ENCODE measurements at regions not wholly inside any gene's neighbourhood (a gene's known extent, or its start where the extent isn't known, plus 50 kb on each side); places are given as distances from the start of the nearest gene placed in this dataset.

DNA sequence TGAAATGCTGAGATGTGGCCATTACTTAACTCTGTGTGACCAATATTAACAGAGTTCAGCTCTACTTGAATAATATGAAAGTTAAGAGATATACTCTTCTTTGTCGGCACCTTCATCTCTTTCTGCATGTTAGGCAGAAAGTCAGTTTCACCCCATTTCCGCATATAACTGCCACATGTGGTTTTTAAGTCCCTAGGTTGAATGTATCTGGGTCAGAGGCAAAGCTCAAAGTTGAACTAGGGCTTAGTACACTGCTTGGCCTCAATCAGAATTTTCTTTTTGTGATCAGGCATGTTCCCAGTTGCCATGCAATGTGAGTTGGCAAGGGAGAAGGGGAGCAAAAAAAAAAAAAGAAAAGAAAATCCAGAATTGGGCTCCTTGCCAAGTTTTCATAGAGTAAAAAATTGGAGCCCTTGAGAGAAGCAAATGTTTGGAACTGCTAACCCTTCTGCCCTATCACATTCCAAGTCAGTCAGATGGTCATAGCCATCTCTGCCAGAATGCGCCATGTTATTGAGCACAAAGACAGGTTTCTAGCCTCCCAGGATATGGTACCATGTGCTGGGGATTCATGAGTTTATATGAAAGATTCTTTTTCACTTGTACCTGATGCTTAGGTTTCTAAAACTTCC is 251.2 kb upstream of the RORB start:
- DNase-seq (ENCODE audit: low read depth in 2 of 2): no peak
- H3K4me3 ChIP-seq (replicated peaks in 1 of 2; ENCODE audit: low read depth in 2 of 2, low read length in 2 of 2): no peak overlapping the region
- TF ChIP-seq, protein P1, sequence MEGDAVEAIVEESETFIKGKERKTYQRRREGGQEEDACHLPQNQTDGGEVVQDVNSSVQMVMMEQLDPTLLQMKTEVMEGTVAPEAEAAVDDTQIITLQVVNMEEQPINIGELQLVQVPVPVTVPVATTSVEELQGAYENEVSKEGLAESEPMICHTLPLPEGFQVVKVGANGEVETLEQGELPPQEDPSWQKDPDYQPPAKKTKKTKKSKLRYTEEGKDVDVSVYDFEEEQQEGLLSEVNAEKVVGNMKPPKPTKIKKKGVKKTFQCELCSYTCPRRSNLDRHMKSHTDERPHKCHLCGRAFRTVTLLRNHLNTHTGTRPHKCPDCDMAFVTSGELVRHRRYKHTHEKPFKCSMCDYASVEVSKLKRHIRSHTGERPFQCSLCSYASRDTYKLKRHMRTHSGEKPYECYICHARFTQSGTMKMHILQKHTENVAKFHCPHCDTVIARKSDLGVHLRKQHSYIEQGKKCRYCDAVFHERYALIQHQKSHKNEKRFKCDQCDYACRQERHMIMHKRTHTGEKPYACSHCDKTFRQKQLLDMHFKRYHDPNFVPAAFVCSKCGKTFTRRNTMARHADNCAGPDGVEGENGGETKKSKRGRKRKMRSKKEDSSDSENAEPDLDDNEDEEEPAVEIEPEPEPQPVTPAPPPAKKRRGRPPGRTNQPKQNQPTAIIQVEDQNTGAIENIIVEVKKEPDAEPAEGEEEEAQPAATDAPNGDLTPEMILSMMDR (IDR thresholded peaks at IDR 0.05; ENCODE audit: low read depth, low read length): no peak

DNA sequence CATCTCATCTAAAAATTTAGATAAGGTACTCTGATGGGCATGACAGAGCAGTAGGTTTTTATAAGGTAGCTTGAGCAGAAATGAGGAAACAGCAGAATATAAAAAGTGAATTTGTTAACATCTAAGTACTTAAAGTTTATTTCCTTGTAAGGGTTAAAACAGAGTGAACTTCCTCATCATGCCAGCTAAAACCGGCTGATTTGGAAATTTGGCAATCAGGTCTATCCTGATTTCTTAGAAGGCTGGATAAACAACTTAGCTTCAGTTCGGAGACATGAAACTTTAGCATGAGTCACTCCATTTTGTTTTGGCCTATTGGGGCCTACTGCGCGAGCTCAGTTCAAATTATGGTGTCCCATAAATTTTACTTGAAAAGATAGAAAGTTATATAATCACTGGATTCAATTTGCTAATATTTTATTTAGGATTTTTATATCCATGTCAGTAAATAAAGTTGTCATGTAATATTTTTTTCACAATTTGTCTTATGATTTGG is 241.6 kb upstream of the RORB start:
- H3K4me3 ChIP-seq (replicated peaks in 1 of 2; ENCODE audit: low read depth in 2 of 2, low read length in 2 of 2): no peak overlapping the region
- DNase-seq (ENCODE audit: low read depth in 2 of 2): no peak
- TF ChIP-seq, protein P1 (IDR thresholded peaks at IDR 0.05; ENCODE audit: low read depth, low read length): no peak

DNA sequence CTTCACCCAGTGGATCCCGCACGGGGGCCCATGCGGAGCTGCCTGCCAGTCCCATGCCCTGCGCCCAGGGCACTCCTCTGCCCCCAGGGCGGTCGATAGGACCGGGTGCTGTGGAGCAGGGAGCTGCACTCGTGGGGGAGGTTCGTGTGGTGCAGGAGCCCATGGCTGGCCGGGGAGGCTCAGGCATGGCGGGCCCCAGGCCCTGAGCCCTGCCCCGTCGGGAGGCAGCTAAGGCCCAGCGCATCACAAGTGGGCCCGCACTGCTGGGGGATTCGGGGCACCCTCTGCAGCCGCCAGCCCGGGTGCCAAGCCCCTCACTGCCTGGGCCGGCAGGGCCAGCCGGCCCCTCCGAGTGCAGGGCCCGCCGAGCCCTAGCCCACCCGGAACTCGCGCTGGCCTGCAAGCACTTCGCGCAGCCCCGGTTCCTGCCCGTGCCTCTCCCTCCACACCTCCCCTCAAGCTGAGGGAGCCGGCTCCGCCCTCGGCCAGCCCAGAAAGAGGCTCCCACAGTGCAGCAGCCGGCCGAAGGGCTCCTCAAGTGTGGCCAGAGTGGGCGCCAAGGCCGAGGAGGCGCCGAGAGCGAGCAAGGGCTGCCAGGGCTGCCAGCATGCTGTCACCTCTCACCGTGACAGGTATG is 221.1 kb upstream of the RORB start:
- TF ChIP-seq, protein P1 (IDR thresholded peaks at IDR 0.05; ENCODE audit: low read depth, low read length): no peak
- no peak for DNase-seq (ENCODE audit: low read depth in 2 of 2)
- no peak overlapping the region for H3K4me3 ChIP-seq (replicated peaks in 1 of 2; ENCODE audit: low read depth in 2 of 2, low read length in 2 of 2)

DNA sequence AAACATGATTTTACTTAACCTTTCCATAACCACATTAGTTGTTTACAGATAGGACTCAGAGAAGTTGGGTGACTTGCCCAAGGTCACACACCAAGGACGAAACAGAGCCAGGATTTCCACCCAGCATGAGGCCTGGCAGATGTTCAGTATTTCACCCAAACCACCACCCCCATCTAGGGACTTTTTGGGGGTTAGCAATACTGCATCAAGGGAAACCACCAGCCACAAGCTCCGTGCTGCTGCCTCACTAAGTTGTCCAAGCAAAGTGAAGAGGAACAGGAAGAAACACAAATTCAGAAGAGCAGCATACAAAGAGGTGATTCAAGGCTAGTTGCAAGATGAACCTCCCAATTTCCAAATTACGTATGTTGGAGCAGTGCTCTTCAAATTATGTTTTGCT is 219.6 kb upstream of the RORB start:
- TF ChIP-seq, protein P1 (IDR thresholded peaks at IDR 0.05; ENCODE audit: low read depth, low read length): no peak
- H3K4me3 ChIP-seq (replicated peaks in 1 of 2; ENCODE audit: low read depth in 2 of 2, low read length in 2 of 2): no peak overlapping the region
- no peak for DNase-seq (ENCODE audit: low read depth in 2 of 2)

DNA sequence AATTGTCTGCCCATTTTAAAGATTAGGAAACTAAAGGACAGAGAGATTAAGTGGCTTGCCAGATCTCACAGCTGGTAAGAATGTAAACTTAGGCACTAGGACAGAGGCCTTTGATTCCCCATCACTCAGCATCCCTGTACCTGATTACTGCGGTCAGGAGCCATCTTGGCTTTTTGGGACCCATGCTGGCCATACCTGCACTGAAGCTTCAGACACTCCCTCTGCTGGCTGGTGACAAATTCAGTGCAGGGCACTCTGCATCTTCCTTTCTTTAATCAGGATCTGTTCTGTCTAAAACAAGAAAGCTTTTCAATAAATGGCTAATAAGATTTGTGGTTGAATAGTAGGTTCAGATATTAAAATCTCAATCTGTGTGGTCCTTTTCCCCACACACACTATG is 215.5 kb upstream of the RORB start:
- TF ChIP-seq, protein P1 (IDR thresholded peaks at IDR 0.05; ENCODE audit: low read depth, low read length): no peak
- DNase-seq (ENCODE audit: low read depth in 2 of 2): no peak
- no peak overlapping the region for H3K4me3 ChIP-seq (replicated peaks in 1 of 2; ENCODE audit: low read depth in 2 of 2, low read length in 2 of 2)

DNA sequence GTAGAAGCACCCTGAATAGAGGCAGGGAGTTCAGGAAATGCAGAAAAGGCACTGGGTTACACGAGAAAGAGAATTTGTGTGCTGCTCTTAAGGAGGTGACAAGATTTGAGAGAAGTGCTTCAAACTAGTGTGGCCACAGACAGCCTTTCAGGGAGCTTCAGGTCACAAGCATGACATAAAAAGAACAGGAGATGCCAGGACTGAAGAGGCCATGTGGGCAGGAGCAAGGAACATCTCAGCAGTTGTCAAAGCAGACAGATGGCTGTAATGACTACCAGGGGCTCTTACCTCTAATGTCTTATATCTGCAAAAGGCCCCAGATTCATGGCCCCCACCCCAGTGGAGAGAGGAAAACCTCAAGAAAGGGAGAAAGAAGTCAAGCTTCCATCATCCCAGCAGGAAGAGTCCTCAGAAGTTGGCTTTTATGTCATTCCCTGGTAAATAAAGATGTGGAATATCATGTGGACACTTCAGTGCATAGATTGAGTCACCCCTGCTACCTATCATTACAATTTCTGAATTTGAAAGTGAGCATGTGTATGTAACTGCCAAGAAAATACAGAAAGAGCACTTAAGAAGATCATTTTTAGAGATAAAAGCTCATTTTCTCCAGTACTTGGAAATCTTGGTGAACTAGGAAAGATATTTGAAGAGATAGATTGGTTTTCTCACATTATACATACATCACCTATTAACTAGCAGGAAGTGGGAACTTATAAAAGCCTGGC is 214.4 kb upstream of the RORB start:
- TF ChIP-seq, protein P1 (IDR thresholded peaks at IDR 0.05; ENCODE audit: low read depth, low read length): no peak
- no peak for DNase-seq (ENCODE audit: low read depth in 2 of 2)
- H3K4me3 ChIP-seq (replicated peaks in 1 of 2; ENCODE audit: low read depth in 2 of 2, low read length in 2 of 2): no peak overlapping the region
